ENCODE measurements at regions not wholly inside any gene's neighbourhood (a gene's known extent, or its start where the extent isn't known, plus 50 kb on each side); places are given as distances from the start of the nearest gene placed in this dataset.

GRCh38 chr10:4347397-4347796 is 478.6 kb upstream of the AKR1E2 start:
- Histone ChIP-seq H3K4me3 (ENCODE audit: control extremely low read depth in 1 of 5, extremely low read depth in 1 of 5, insufficient read depth in 1 of 5, low read depth in 2 of 5, low read length in 4 of 5) (no peak overlapping the region), H3K4me1 (ENCODE audit: control insufficient read depth in 2 of 2, insufficient read depth in 2 of 2, low read length in 2 of 2) (no peaks in the 10 kb centered on the region), H3K9ac (ENCODE audit: low read length) (no peak overlapping the region), H3K27ac (ENCODE audit: low read length in 2 of 2) (no peak overlapping the region), H3K4me2 (replicated peaks; ENCODE audit: low read depth, low read length, poor library complexity, severe bottlenecking) (no peak overlapping the region), H4K20me1 (ENCODE audit: control insufficient read depth, insufficient read depth, low read length, poor library complexity, severe bottlenecking) (no peaks in the 10 kb centered on the region), H3K27me3 (replicated peaks in 1 of 4; ENCODE audit: control extremely low read depth in 1 of 4, control insufficient read depth in 3 of 4, insufficient read depth in 4 of 4, low read length in 3 of 4) (no peaks in the 10 kb centered on the region), H3K36me3 (replicated peaks in 1 of 2; ENCODE audit: control extremely low read depth in 1 of 2, control insufficient read depth in 1 of 2, extremely low read depth in 1 of 2, insufficient read depth in 2 of 2, low read length in 1 of 2) (no peaks in the 10 kb centered on the region), H3K79me2 (ENCODE audit: control insufficient read depth, insufficient read depth, low read length) (no peaks in the 10 kb centered on the region), H3K9me3 (ENCODE audit: control extremely low read depth in 1 of 3, control insufficient read depth in 2 of 3, insufficient read depth in 1 of 3, low read length in 2 of 3) (no peaks in the 10 kb centered on the region), H2AFZ (ENCODE audit: insufficient read depth, low read depth, low read length, poor library complexity, severe bottlenecking) (no peak overlapping the region)
- peaks cover 18% of the 10 kb centered on the region for H3K27me3 Mint-ChIP-seq
- TF ChIP-seq EZH2 (IDR thresholded peaks at IDR 0.05; ENCODE audit: borderline replicate concordance, insufficient read depth, low read depth, low read length, poor library complexity, severe bottlenecking) (no peak), CTCF (IDR thresholded peaks at IDR 0.05) (no peak)
- intact Hi-C loops (cut with micrococcal nuclease), result no loop called here
- CTCF ChIA-PET, result no interaction called here
- H3K4me1 Mint-ChIP-seq, result no peaks in the 10 kb centered on the region
- no peak for ATAC-seq (ENCODE audit: low read depth)
- H3K4me3 Mint-ChIP-seq, result no peak overlapping the region
- no peak for DNase-seq
- POLR2A ChIA-PET, result no interaction called here
- 100% methylated on average over 1 of the region's 6 CpGs for WGBS (ENCODE audit: insufficient coverage)
- H3K27ac Mint-ChIP-seq, result no peak overlapping the region
- H3K9me3 Mint-ChIP-seq (ENCODE audit: insufficient read depth), result no peaks in the 10 kb centered on the region

GRCh38 chr10:4345877-4346646 is 479.9 kb upstream of the AKR1E2 start:
- Histone ChIP-seq H4K20me1 (ENCODE audit: control insufficient read depth, insufficient read depth, low read length, poor library complexity, severe bottlenecking) (no peaks in the 10 kb centered on the region), H3K9me3 (ENCODE audit: control extremely low read depth in 1 of 3, control insufficient read depth in 2 of 3, insufficient read depth in 1 of 3, low read length in 2 of 3) (peaks cover 0 to 1% (median 0%) of the 10 kb centered on the region in 3 donors), H3K9ac (ENCODE audit: low read length) (no peak overlapping the region), H3K36me3 (replicated peaks in 1 of 2; ENCODE audit: control extremely low read depth in 1 of 2, control insufficient read depth in 1 of 2, extremely low read depth in 1 of 2, insufficient read depth in 2 of 2, low read length in 1 of 2) (no peaks in the 10 kb centered on the region), H3K4me1 (ENCODE audit: control insufficient read depth in 2 of 2, insufficient read depth in 2 of 2, low read length in 2 of 2) (no peaks in the 10 kb centered on the region), H2AFZ (ENCODE audit: insufficient read depth, low read depth, low read length, poor library complexity, severe bottlenecking) (no peak overlapping the region), H3K79me2 (ENCODE audit: control insufficient read depth, insufficient read depth, low read length) (no peaks in the 10 kb centered on the region), H3K27ac (ENCODE audit: low read length in 2 of 2) (no peak overlapping the region), H3K4me3 (ENCODE audit: control extremely low read depth in 1 of 5, extremely low read depth in 1 of 5, insufficient read depth in 1 of 5, low read depth in 2 of 5, low read length in 4 of 5) (no peak overlapping the region), H3K4me2 (replicated peaks; ENCODE audit: low read depth, low read length, poor library complexity, severe bottlenecking) (no peak overlapping the region), H3K27me3 (replicated peaks in 1 of 4; ENCODE audit: control extremely low read depth in 1 of 4, control insufficient read depth in 3 of 4, insufficient read depth in 4 of 4, low read length in 3 of 4) (no peaks in the 10 kb centered on the region)
- Mint-ChIP-seq H3K4me1 (no peaks in the 10 kb centered on the region), H3K27ac (no peak overlapping the region), H3K4me3 (no peak overlapping the region), H3K9me3 (ENCODE audit: insufficient read depth) (no peaks in the 10 kb centered on the region), H3K27me3 (peaks cover 12% of the 10 kb centered on the region)
- WGBS (ENCODE audit: insufficient coverage), result no CpG with 5 or more reads among the region's 2 CpGs
- no peak for TF ChIP-seq EZH2 (IDR thresholded peaks at IDR 0.05; ENCODE audit: borderline replicate concordance, insufficient read depth, low read depth, low read length, poor library complexity, severe bottlenecking)
- TF ChIP-seq CTCF (IDR thresholded peaks at IDR 0.05), result no peak
- intact Hi-C loops (cut with micrococcal nuclease), result no loop called here
- no peak for DNase-seq
- POLR2A ChIA-PET, result no interaction called here
- CTCF ChIA-PET, result no interaction called here
- ATAC-seq (ENCODE audit: low read depth), result no peak

Measured in B cell (primary cell).